HEK293 (cell line): ENCODE measurements at regions not wholly inside any gene's neighbourhood (a gene's known extent, or its start where the extent isn't known, plus 50 kb on each side); places are given as distances from the start of the nearest gene placed in this dataset.

ENCODE experiments used
- CTCF ChIP-seq: fragments of 450-650 bp; formaldehyde crosslinking; IDR thresholded peaks from 2 replicates; pipeline ENCODE4 v1.5.1; 2016; ENCODE audit warnings: missing biosample characterization, missing genetic modification characterization
- EGR2 ChIP-seq: fragments of 450-650 bp; formaldehyde crosslinking; IDR thresholded peaks from 2 replicates; pipeline ENCODE4 v1.5.1; 2016; ENCODE audit warnings: low read depth, missing biosample characterization, missing genetic modification characterization
- GFI1B ChIP-seq: fragments of 450-650 bp; formaldehyde crosslinking; IDR thresholded peaks from 2 replicates; pipeline ENCODE4 v1.5.1; 2016; ENCODE audit warnings: missing biosample characterization, missing genetic modification characterization
- GLIS1 ChIP-seq: fragments of 450-650 bp; formaldehyde crosslinking; IDR thresholded peaks from 2 replicates; pipeline ENCODE4 v1.5.1; 2016; ENCODE audit warnings: missing biosample characterization, missing genetic modification characterization
- GLIS2 ChIP-seq: fragments of 450-650 bp; formaldehyde crosslinking; IDR thresholded peaks from 2 replicates; pipeline ENCODE4 v1.5.1; 2016; ENCODE audit warnings: missing biosample characterization, missing genetic modification characterization
- KLF17 ChIP-seq: fragments of 450-650 bp; formaldehyde crosslinking; IDR thresholded peaks from 2 replicates; pipeline ENCODE4 v1.5.1; 2016; ENCODE audit warnings: missing biosample characterization, missing genetic modification characterization
- TSHZ1 ChIP-seq: fragments of 450-650 bp; formaldehyde crosslinking; IDR thresholded peaks from 2 replicates; pipeline ENCODE4 v1.5.1; 2016; ENCODE audit warnings: missing biosample characterization, missing genetic modification characterization, borderline replicate concordance
- ZBTB48 ChIP-seq: fragments of 450-650 bp; formaldehyde crosslinking; IDR thresholded peaks from 2 replicates; pipeline ENCODE4 v1.5.1; 2016; ENCODE audit warnings: missing biosample characterization, missing genetic modification characterization
- ZFP69B ChIP-seq: fragments of 450-650 bp; formaldehyde crosslinking; IDR thresholded peaks from 2 replicates; pipeline ENCODE4 v1.5.1; 2016; ENCODE audit warnings: missing biosample characterization, missing genetic modification characterization
- ZIC2 ChIP-seq: fragments of 450-650 bp; formaldehyde crosslinking; IDR thresholded peaks from 2 replicates; pipeline ENCODE4 v1.5.1; 2016; ENCODE audit warnings: missing biosample characterization, missing genetic modification characterization
- ZNF132 ChIP-seq: fragments of 450-650 bp; formaldehyde crosslinking; IDR thresholded peaks from 2 replicates; pipeline ENCODE4 v1.5.1; 2017; ENCODE audit warnings: missing biosample characterization, missing genetic modification characterization, borderline replicate concordance
- ZNF155 ChIP-seq: fragments of 450-650 bp; formaldehyde crosslinking; IDR thresholded peaks from 2 replicates; pipeline ENCODE4 v1.5.1; 2016; ENCODE audit warnings: missing biosample characterization, missing genetic modification characterization
- ZNF175 ChIP-seq: fragments of 450-650 bp; formaldehyde crosslinking; IDR thresholded peaks from 2 replicates; pipeline ENCODE4 v1.5.1; 2016; ENCODE audit warnings: missing biosample characterization, missing genetic modification characterization
- ZNF18 ChIP-seq: fragments of 450-650 bp; formaldehyde crosslinking; IDR thresholded peaks from 2 replicates; pipeline ENCODE4 v1.5.1; 2016; ENCODE audit warnings: missing biosample characterization, missing genetic modification characterization
- ZNF394 ChIP-seq: fragments of 450-650 bp; formaldehyde crosslinking; IDR thresholded peaks from 2 replicates; pipeline ENCODE4 v1.5.1; 2016; ENCODE audit warnings: missing biosample characterization, missing genetic modification characterization, mild to moderate bottlenecking, moderate library complexity, borderline replicate concordance
- ZNF426 ChIP-seq: fragments of 450-650 bp; formaldehyde crosslinking; IDR thresholded peaks from 2 replicates; pipeline ENCODE4 v1.5.1; 2017; ENCODE audit warnings: missing biosample characterization, missing genetic modification characterization, mild to moderate bottlenecking, inconsistent platforms, moderate library complexity
- ZNF473 ChIP-seq: fragments of 450-650 bp; formaldehyde crosslinking; IDR thresholded peaks from 2 replicates; pipeline ENCODE4 v1.5.1; 2017; ENCODE audit warnings: missing biosample characterization, missing genetic modification characterization
- ZNF621 ChIP-seq: fragments of 450-650 bp; formaldehyde crosslinking; IDR thresholded peaks from 2 replicates; pipeline ENCODE4 v1.5.1; 2017; ENCODE audit warnings: missing biosample characterization, missing genetic modification characterization
- ZNF624 ChIP-seq: fragments of 450-650 bp; formaldehyde crosslinking; IDR thresholded peaks from 2 replicates; pipeline ENCODE4 v1.5.1; 2017; ENCODE audit warnings: missing biosample characterization, missing genetic modification characterization
- ZNF791 ChIP-seq: fragments of 450-650 bp; formaldehyde crosslinking; IDR thresholded peaks from 2 replicates; pipeline ENCODE4 v1.5.1; 2016; ENCODE audit warnings: missing biosample characterization, missing genetic modification characterization
- ZSCAN23 ChIP-seq: fragments of 450-650 bp; formaldehyde crosslinking; IDR thresholded peaks from 2 replicates; pipeline ENCODE4 v1.5.1; 2016; ENCODE audit warnings: missing biosample characterization, missing genetic modification characterization
- ZSCAN4 ChIP-seq: fragments of 450-650 bp; formaldehyde crosslinking; IDR thresholded peaks from 2 replicates; pipeline ENCODE4 v1.5.1; 2017; ENCODE audit warnings: missing biosample characterization, missing genetic modification characterization
- ZXDB ChIP-seq: fragments of 450-650 bp; formaldehyde crosslinking; IDR thresholded peaks from 2 replicates; pipeline ENCODE4 v1.5.1; 2016; ENCODE audit warnings: missing biosample characterization, missing genetic modification characterization

GRCh38 chr1:2865571-2866421 lies 64.3 kb upstream of the TTC34 start (continued):
- TF ChIP-seq CTCF (tag by site-specific recombination): no peak
- no peak for TF ChIP-seq GFI1B
- TF ChIP-seq ZNF791: no peak
- no peak for TF ChIP-seq ZNF426 (tag by site-specific recombination)
- TF ChIP-seq ZBTB48 (tag by site-specific recombination): no peak
- no peak for TF ChIP-seq ZNF394
- no peak for TF ChIP-seq ZNF624 (tag by site-specific recombination)
- TF ChIP-seq ZNF132: no peak
- TF ChIP-seq ZIC2 (tag by site-specific recombination): peak; percentile 92
- no peak for TF ChIP-seq ZNF175 (tag by site-specific recombination)
- TF ChIP-seq ZSCAN4 (tag by site-specific recombination): no peak
- no peak for TF ChIP-seq ZXDB (tag by site-specific recombination)
- TF ChIP-seq TSHZ1 (tag by site-specific recombination): no peak
- no peak for TF ChIP-seq ZSCAN23 (tag by site-specific recombination)
- 0 out of 2 replicates have a peak, but pooled peaks have one; percentile 24 for TF ChIP-seq KLF17
- TF ChIP-seq ZNF155 (tag by site-specific recombination): no peak
- TF ChIP-seq ZFP69B: no peak
- TF ChIP-seq GLIS1 (tag by site-specific recombination): peak; percentile 51
- TF ChIP-seq EGR2 (tag by site-specific recombination): peak; percentile 80
- TF ChIP-seq ZNF18 (tag by site-specific recombination): no peak
- no peak for TF ChIP-seq ZNF621 (tag by site-specific recombination)
- peak; percentile 8; the same call in 1 of the 2 replicates for TF ChIP-seq GLIS2 (tag by site-specific recombination)
- TF ChIP-seq ZNF473: no peak
